ENCODE measurements at regions not wholly inside any gene's neighbourhood (a gene's known extent, or its start where the extent isn't known, plus 50 kb on each side); places are given as distances from the start of the nearest gene placed in this dataset.

GRCh38 chr10:120019568-120019967 is 127.0 kb downstream of the SEC23IP start:
- Histone ChIP-seq H3K4me1 (ENCODE audit: insufficient read depth) (no peaks in the 10 kb centered on the region), H3K4me3 (no peak overlapping the region), H3K27ac (no peak overlapping the region), H3K36me3 (no peaks in the 10 kb centered on the region), H3K27me3 (no peaks in the 10 kb centered on the region), H3K9me3 (no peaks in the 10 kb centered on the region)
- WGBS, 3 donors: 53 to 67% (median 53%) methylated on average over 1 of the region's 1 CpG
- DNase-seq: no peak
- TF ChIP-seq CTCF (IDR thresholded peaks at IDR 0.05) (no peak), EP300 (IDR thresholded peaks at IDR 0.05) (no peak), POLR2A (IDR thresholded peaks at IDR 0.05) (no peak)
- intact Hi-C loops (cut with DNase I): no loop called here

DNA sequence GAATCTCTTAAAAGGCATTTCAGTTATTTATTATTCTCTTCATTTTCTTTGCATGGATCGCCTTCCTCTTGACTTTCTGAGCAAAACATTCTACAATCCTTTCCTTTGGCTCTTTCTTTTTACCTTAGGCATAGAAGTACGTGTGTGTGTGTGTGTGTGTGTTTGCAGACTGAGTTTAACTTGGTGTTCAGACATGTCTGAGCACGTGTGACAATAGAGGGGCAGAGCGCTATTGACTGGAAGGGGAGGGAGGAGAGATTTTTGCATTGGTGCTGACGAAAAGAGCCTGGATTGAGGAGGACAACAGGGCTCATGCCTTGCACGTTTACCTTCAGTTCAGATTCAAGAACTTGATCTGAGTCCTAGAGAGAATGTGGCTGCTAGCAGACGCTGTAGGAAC is 129.8 kb downstream of the SEC23IP start:
- Histone ChIP-seq H3K27me3 (no peaks in the 10 kb centered on the region), H3K4me3 (no peak overlapping the region), H3K9me3 (no peaks in the 10 kb centered on the region), H3K27ac (no peak overlapping the region), H3K36me3 (no peaks in the 10 kb centered on the region), H3K4me1 (ENCODE audit: insufficient read depth) (no peaks in the 10 kb centered on the region)
- intact Hi-C loops (cut with DNase I): no loop called here
- no peak for TF ChIP-seq POLR2A (IDR thresholded peaks at IDR 0.05)
- TF ChIP-seq EP300 (IDR thresholded peaks at IDR 0.05): no peak
- TF ChIP-seq CTCF (IDR thresholded peaks at IDR 0.05): no peak
- 53 to 76% (median 70%) methylated on average over 7 of the region's 7 CpGs for WGBS, 3 donors
- DNase-seq: no peak

- TF ChIP-seq POLR2A (IDR thresholded peaks at IDR 0.05) (no peak), EP300 (IDR thresholded peaks at IDR 0.05) (no peak), CTCF (IDR thresholded peaks at IDR 0.05) (no peak)
- Histone ChIP-seq H3K27me3 (no peaks in the 10 kb centered on the region), H3K27ac (no peak overlapping the region), H3K36me3 (no peaks in the 10 kb centered on the region), H3K9me3 (no peaks in the 10 kb centered on the region), H3K4me1 (ENCODE audit: insufficient read depth) (no peaks in the 10 kb centered on the region), H3K4me3 (no peak overlapping the region)
- DNase-seq: no peak
- intact Hi-C loops (cut with DNase I): no loop called here
- WGBS, 3 donors: 38 to 73% (median 51%) methylated on average over 1 of the region's 1 CpG
Measured at GRCh38 chr10:120034236-120034635, 141.7 kb downstream of the SEC23IP start.

- Histone ChIP-seq H3K36me3 (no peaks in the 10 kb centered on the region), H3K9me3 (no peaks in the 10 kb centered on the region), H3K27me3 (no peaks in the 10 kb centered on the region), H3K4me3 (no peak overlapping the region), H3K4me1 (ENCODE audit: insufficient read depth) (no peaks in the 10 kb centered on the region), H3K27ac (no peak overlapping the region)
- DNase-seq: no peak
- intact Hi-C loops (cut with DNase I): no loop called here
- TF ChIP-seq EP300 (IDR thresholded peaks at IDR 0.05) (no peak), CTCF (IDR thresholded peaks at IDR 0.05) (no peak), POLR2A (IDR thresholded peaks at IDR 0.05) (no peak)
Measured at GRCh38 chr10:120039046-120039445, 146.5 kb downstream of the SEC23IP start.

DNA sequence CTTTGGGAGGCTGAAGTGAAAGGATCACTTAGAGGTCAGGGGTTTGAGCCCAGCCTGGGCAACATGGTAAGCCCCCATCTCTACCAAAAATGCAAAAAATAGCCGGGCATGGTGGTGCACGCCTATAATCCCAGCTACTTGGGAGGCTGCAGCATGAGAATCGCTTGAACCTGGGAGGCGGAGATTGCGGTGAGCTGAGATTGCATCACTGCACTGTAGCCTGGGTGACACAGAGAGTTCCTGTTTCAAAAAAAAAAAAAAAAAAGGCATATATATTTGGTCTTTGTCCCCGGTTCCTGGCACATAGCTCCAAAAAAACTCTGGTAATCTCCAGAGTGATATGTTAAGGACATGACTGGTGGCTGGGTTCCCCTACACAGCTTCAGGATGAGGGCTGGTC is 147.3 kb downstream of the SEC23IP start:
- Histone ChIP-seq H3K27ac (no peak overlapping the region), H3K4me3 (no peak overlapping the region), H3K4me1 (ENCODE audit: insufficient read depth) (no peaks in the 10 kb centered on the region), H3K36me3 (no peaks in the 10 kb centered on the region), H3K27me3 (no peaks in the 10 kb centered on the region), H3K9me3 (no peaks in the 10 kb centered on the region)
- DNase-seq: no peak
- TF ChIP-seq CTCF (IDR thresholded peaks at IDR 0.05) (no peak), EP300 (IDR thresholded peaks at IDR 0.05) (no peak), POLR2A (IDR thresholded peaks at IDR 0.05) (no peak)
- intact Hi-C loops (cut with DNase I): no loop called here
- 83 to 89% (median 88%) methylated on average over 6 of the region's 6 CpGs for WGBS, 3 donors
